ENCODE measurements at regions not wholly inside any gene's neighbourhood (a gene's known extent, or its start where the extent isn't known, plus 50 kb on each side); places are given as distances from the start of the nearest gene placed in this dataset.

- TF ChIP-seq POLR2AphosphoS5 (IDR thresholded peaks at IDR 0.05; ENCODE audit: insufficient read depth, low read depth, low read length) (no peak), CTCF (IDR thresholded peaks at IDR 0.05; ENCODE audit: extremely low read depth in 1 of 2, insufficient read depth in 1 of 2, low read depth in 1 of 2, low read length in 2 of 2) (no peak), POLR2A (IDR thresholded peaks at IDR 0.05; ENCODE audit: low read depth, low read length) (no peak), EZH2 (IDR thresholded peaks at IDR 0.05; ENCODE audit: borderline replicate concordance, low read depth, low read length, severe bottlenecking) (no peak), FOS (IDR thresholded peaks at IDR 0.05; ENCODE audit: borderline replicate concordance, insufficient read depth, low read length) (no peak), JUN (IDR thresholded peaks at IDR 0.05; ENCODE audit: borderline replicate concordance, insufficient read depth, insufficient read length, low read depth) (no peak), MAX (IDR thresholded peaks at IDR 0.05; ENCODE audit: insufficient read depth, insufficient read length) (no peak), MYC (IDR thresholded peaks at IDR 0.05; ENCODE audit: low read depth, low read length) (no peak), GATA2 (IDR thresholded peaks at IDR 0.05; ENCODE audit: insufficient read depth, insufficient read length, low read depth, low read length) (no peak)
- Histone ChIP-seq H3K4me1 (ENCODE audit: control insufficient read depth, extremely low read depth, insufficient read depth, low read length) (no peaks in the 10 kb centered on the region), H3K79me2 (ENCODE audit: control insufficient read depth, insufficient read depth, low read length) (no peaks in the 10 kb centered on the region), H3K27ac (ENCODE audit: insufficient read depth, low read depth, low read length) (no peak overlapping the region), H3K4me2 (ENCODE audit: insufficient read depth, low read length) (no peak overlapping the region), H3K9me1 (replicated peaks; ENCODE audit: control insufficient read depth, extremely low read depth, insufficient read depth, low read length) (no peaks in the 10 kb centered on the region), H3K4me3 (replicated peaks in 1 of 3; ENCODE audit: insufficient read depth in 1 of 3, low read depth in 1 of 3, low read length in 3 of 3) (no peak overlapping the region), H3K9me3 (replicated peaks; ENCODE audit: control insufficient read depth, insufficient read depth, low read length) (no peaks in the 10 kb centered on the region), H4K20me1 (replicated peaks; ENCODE audit: control insufficient read depth, extremely low read depth, insufficient read depth, low read length) (no peaks in the 10 kb centered on the region), H3K36me3 (ENCODE audit: control insufficient read depth in 2 of 2, extremely low read depth in 1 of 2, insufficient read depth in 2 of 2, low read length in 2 of 2) (no peaks in the 10 kb centered on the region), H2AFZ (ENCODE audit: low read depth, low read length) (no peak overlapping the region), H3K27me3 (ENCODE audit: control insufficient read depth in 2 of 2, insufficient read depth in 2 of 2, low read length in 2 of 2) (no peaks in the 10 kb centered on the region), H3K9ac (replicated peaks; ENCODE audit: extremely low read depth, insufficient read depth, low read length) (no peak overlapping the region)
- no TSS peak for BruUV-seq (replicated peaks)
- DNase-seq (ENCODE audit: low read depth, low spot score) (no peak), FAIRE-seq (no peak)
- dilution Hi-C loops (cut with MboI; ENCODE audit: extremely low pct_ligation_motif_present, low sequenced_read_pairs), result no loop called here
- ChIA-PET CTCF (no interaction called here), POLR2A (no interaction called here)
- intact Hi-C loops (cut with micrococcal nuclease), result no loop called here
These were observed 1147.6 kb upstream of the PCDH20 start for GRCh38 chr13:62563251-62563650.

All from endothelial cell of umbilical vein (primary cell).